BLaER1 treated with 17β-estradiol and CSF1 and Interleukin-3, amounts not matched to agents 10 nM and 100 nM (cell line): ENCODE measurements at regions not wholly inside any gene's neighbourhood (a gene's known extent, or its start where the extent isn't known, plus 50 kb on each side); places are given as distances from the start of the nearest gene placed in this dataset.
"Not testable (repeated sequence)": the region's sequence is repeated elsewhere in the genome, so short reads cannot be mapped to it uniquely, and the experiment has no call there.

Source experiments
- H3K27ac ChIP-seq, 11 experiments: shearing (Covaris generic); formaldehyde crosslinking; 2 replicates each; pipeline ENCODE4 v1.8.1; 2022
- H3K27me3 ChIP-seq, 11 experiments: shearing (Covaris generic); formaldehyde crosslinking; 2 replicates each; pipeline ENCODE4 v1.8.1; 2022
- H3K36me3 ChIP-seq, 11 experiments: shearing (Covaris generic); formaldehyde crosslinking; 2 replicates each; pipeline ENCODE4 v1.8.1; 2022
- H3K4me1 ChIP-seq, 10 experiments: shearing (Covaris generic); formaldehyde crosslinking; 2 replicates each; pipeline ENCODE4 v1.8.1; 2022
- H3K4me2 ChIP-seq, 11 experiments: shearing (Covaris generic); formaldehyde crosslinking; 2 replicates each; pipeline ENCODE4 v1.8.1; 2022
- H3K4me3 ChIP-seq, 10 experiments: shearing (Covaris generic); formaldehyde crosslinking; 2 replicates each; pipeline ENCODE4 v1.8.1; 2022
- H3K9ac ChIP-seq, 11 experiments: shearing (Covaris generic); formaldehyde crosslinking; 2 replicates each; pipeline ENCODE4 v1.8.1; 2022
- H3K9me3 ChIP-seq, 11 experiments: shearing (Covaris generic); formaldehyde crosslinking; replicated peaks in 1 of 11; 2 replicates each; pipeline ENCODE4 v1.8.1; 2022
- H4K20me1 ChIP-seq, 11 experiments: shearing (Covaris generic); formaldehyde crosslinking; 2 replicates each; pipeline ENCODE4 v1.8.1; 2022
- Cebpa-rat ChIP-seq, 11 experiments: shearing (Covaris generic); IDR thresholded peaks; 2 replicates each; pipeline ENCODE4 v1.8.1; 2022

- Histone ChIP-seq H3K27ac (no peak overlapping the region), H3K4me1 (peaks cover 0 to 6% (median 0%) of the 10 kb centered on the region in 10 experiments; a peak in 1 of 20 replicates), H3K9ac (no peak overlapping the region), H3K27me3 (no peaks in the 10 kb centered on the region), H3K4me2 (no peak overlapping the region), H3K4me3 (no peak overlapping the region), H4K20me1 (no peaks in the 10 kb centered on the region), H3K9me3 (peaks cover 0 to 5% (median 0%) of the 10 kb centered on the region in 11 experiments; a peak in 3 of 22 replicates), H3K36me3 (no peaks in the 10 kb centered on the region)
- no peak for TF ChIP-seq Cebpa-rat (IDR thresholded peaks at IDR 0.05)
These were observed 491.2 kb upstream of the ATXN8OS start for GRCh38 chr13:69616396-69616795.

- not testable (repeated sequence) for H3K4me1 ChIP-seq, H3K27ac ChIP-seq, H3K27me3 ChIP-seq, H3K9me3 ChIP-seq, H4K20me1 ChIP-seq, H3K4me2 ChIP-seq, H3K9ac ChIP-seq, H3K36me3 ChIP-seq, H3K4me3 ChIP-seq
These were observed 492.6 kb upstream of the ATXN8OS start for GRCh38 chr13:69615055-69615454.

- Histone ChIP-seq H3K27me3 (no peaks in the 10 kb centered on the region), H4K20me1 (no peaks in the 10 kb centered on the region)
These were observed 502.9 kb upstream of the ATXN8OS start for GRCh38 chr13:69604698-69605097.

GRCh38 chr13:69603144-69603853 is 504.3 kb upstream of the ATXN8OS start:
- no peaks in the 10 kb centered on the region for H3K27me3 ChIP-seq
- no peak overlapping the region for H3K4me3 ChIP-seq
- H4K20me1 ChIP-seq = no peaks in the 10 kb centered on the region
- H3K36me3 ChIP-seq = no peaks in the 10 kb centered on the region
- H3K9me3 ChIP-seq = peaks cover 0 to 10% (median 0%) of the 10 kb centered on the region in 11 experiments; a peak in 1 of 22 replicates
- no peak overlapping the region for H3K9ac ChIP-seq
- TF ChIP-seq Cebpa-rat (IDR thresholded peaks at IDR 0.05) = no peak
- no peak overlapping the region for H3K27ac ChIP-seq
- no peak overlapping the region for H3K4me2 ChIP-seq
- H3K4me1 ChIP-seq = no peaks in the 10 kb centered on the region

More at GRCh38 chr13:69604698-69605097, 502.9 kb upstream of the ATXN8OS start:
- H3K36me3 ChIP-seq = no peaks in the 10 kb centered on the region
- peaks cover 0 to 10% (median 0%) of the 10 kb centered on the region in 11 experiments; a peak in 1 of 22 replicates for H3K9me3 ChIP-seq
- H3K9ac ChIP-seq = no peak overlapping the region
- H3K4me1 ChIP-seq = no peaks in the 10 kb centered on the region
- H3K4me3 ChIP-seq = no peak overlapping the region
- TF ChIP-seq Cebpa-rat (IDR thresholded peaks at IDR 0.05) = no peak
- H3K27ac ChIP-seq = no peak overlapping the region
- no peak overlapping the region for H3K4me2 ChIP-seq

- Histone ChIP-seq H3K9me3 (peaks cover 0 to 10% (median 0%) of the 10 kb centered on the region in 11 experiments; a peak in 1 of 22 replicates), H3K36me3 (no peaks in the 10 kb centered on the region), H3K27ac (no peak overlapping the region), H4K20me1 (no peaks in the 10 kb centered on the region), H3K27me3 (no peaks in the 10 kb centered on the region), H3K4me1 (no peaks in the 10 kb centered on the region), H3K4me2 (no peak overlapping the region), H3K4me3 (no peak overlapping the region), H3K9ac (no peak overlapping the region)
- no peak for TF ChIP-seq Cebpa-rat (IDR thresholded peaks at IDR 0.05)
These were observed 506.0 kb upstream of the ATXN8OS start for GRCh38 chr13:69601661-69602060.

GRCh38 chr13:69600811-69601210 is 506.8 kb upstream of the ATXN8OS start:
- H3K4me3 ChIP-seq = no peak overlapping the region
- H3K27me3 ChIP-seq = no peaks in the 10 kb centered on the region
- H4K20me1 ChIP-seq = no peaks in the 10 kb centered on the region
- no peak overlapping the region for H3K27ac ChIP-seq
- no peak overlapping the region for H3K9ac ChIP-seq
- TF ChIP-seq Cebpa-rat (IDR thresholded peaks at IDR 0.05) = no peak
- H3K9me3 ChIP-seq = peaks cover 0 to 6% (median 0%) of the 10 kb centered on the region in 11 experiments; a peak in 1 of 22 replicates
- no peak overlapping the region for H3K4me2 ChIP-seq
- H3K4me1 ChIP-seq = no peaks in the 10 kb centered on the region
- H3K36me3 ChIP-seq = no peaks in the 10 kb centered on the region

- no peaks in the 10 kb centered on the region for H3K27me3 ChIP-seq
- TF ChIP-seq Cebpa-rat (IDR thresholded peaks at IDR 0.05) = no peak
- H3K9ac ChIP-seq = no peak overlapping the region
- no peak overlapping the region for H3K4me2 ChIP-seq
- H3K4me1 ChIP-seq = no peaks in the 10 kb centered on the region
- no peak overlapping the region for H3K4me3 ChIP-seq
- H4K20me1 ChIP-seq = no peaks in the 10 kb centered on the region
- H3K36me3 ChIP-seq = no peaks in the 10 kb centered on the region
- no peak overlapping the region for H3K27ac ChIP-seq
- H3K9me3 ChIP-seq = no peaks in the 10 kb centered on the region
These were observed 510.5 kb upstream of the ATXN8OS start for GRCh38 chr13:69597088-69597487.

- Histone ChIP-seq H3K9me3 (no peaks in the 10 kb centered on the region), H4K20me1 (no peaks in the 10 kb centered on the region), H3K36me3 (no peaks in the 10 kb centered on the region), H3K4me1 (no peaks in the 10 kb centered on the region), H3K27ac (no peak overlapping the region), H3K4me2 (no peak overlapping the region), H3K4me3 (no peak overlapping the region), H3K27me3 (no peaks in the 10 kb centered on the region), H3K9ac (no peak overlapping the region)
- no peak for TF ChIP-seq Cebpa-rat (IDR thresholded peaks at IDR 0.05)
These were observed 512.4 kb upstream of the ATXN8OS start for GRCh38 chr13:69595181-69595580.

GRCh38 chr13:69591437-69591836 is 516.2 kb upstream of the ATXN8OS start:
- H3K9ac ChIP-seq = no peak overlapping the region
- H4K20me1 ChIP-seq = no peaks in the 10 kb centered on the region
- no peaks in the 10 kb centered on the region for H3K36me3 ChIP-seq
- TF ChIP-seq Cebpa-rat (IDR thresholded peaks at IDR 0.05) = no peak
- H3K27me3 ChIP-seq = no peaks in the 10 kb centered on the region
- no peak overlapping the region for H3K27ac ChIP-seq
- H3K4me2 ChIP-seq = no peak overlapping the region
- H3K4me3 ChIP-seq = no peak overlapping the region
- H3K4me1 ChIP-seq = no peaks in the 10 kb centered on the region
- no peaks in the 10 kb centered on the region for H3K9me3 ChIP-seq

GRCh38 chr13:69589531-69590235 is 517.9 kb upstream of the ATXN8OS start:
- no peaks in the 10 kb centered on the region for H4K20me1 ChIP-seq
- H3K4me2 ChIP-seq = no peak overlapping the region
- H3K27ac ChIP-seq = no peak overlapping the region
- no peaks in the 10 kb centered on the region for H3K9me3 ChIP-seq
- no peak overlapping the region for H3K9ac ChIP-seq
- H3K36me3 ChIP-seq = no peaks in the 10 kb centered on the region
- H3K27me3 ChIP-seq = no peaks in the 10 kb centered on the region
- no peak for TF ChIP-seq Cebpa-rat (IDR thresholded peaks at IDR 0.05)
- H3K4me1 ChIP-seq = no peaks in the 10 kb centered on the region
- H3K4me3 ChIP-seq = no peak overlapping the region
